ENCODE measurements at regions not wholly inside any gene's neighbourhood (a gene's known extent, or its start where the extent isn't known, plus 50 kb on each side); places are given as distances from the start of the nearest gene placed in this dataset.

DNA sequence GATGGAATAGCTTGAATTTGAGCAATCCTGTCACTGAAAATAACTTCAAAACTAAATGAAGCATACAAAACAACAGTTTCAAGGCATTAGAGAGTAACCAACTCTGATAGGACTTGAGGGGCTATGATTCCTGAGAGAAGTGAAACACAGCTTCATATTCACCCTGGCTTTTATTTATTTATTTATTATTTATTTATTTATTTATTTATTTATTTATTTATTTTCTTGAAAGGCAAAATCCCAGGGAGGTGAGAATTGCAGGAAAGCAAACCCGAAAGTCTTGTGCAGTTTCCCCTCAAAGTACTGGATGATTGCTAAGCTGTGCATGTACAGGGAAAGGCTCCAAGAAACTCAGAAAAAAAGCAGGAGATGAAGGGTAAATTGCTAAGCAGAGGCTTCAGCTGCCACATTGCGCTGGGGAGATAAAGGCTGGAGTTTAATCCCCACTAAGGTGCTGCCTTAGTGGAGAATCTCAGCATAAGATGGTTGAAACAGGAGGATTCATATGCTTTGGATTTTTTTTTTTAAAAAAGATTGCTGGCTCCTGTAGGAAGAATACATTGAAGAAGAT, 72.9 kb upstream of the COL24A1 start:
- TF ChIP-seq POLR2A (IDR thresholded peaks at IDR 0.05) (no peak), POLR2AphosphoS5 (IDR thresholded peaks at IDR 0.05; ENCODE audit: insufficient read depth in 1 of 2, low read depth in 1 of 2) (no peak)
- TF ChIP-seq, protein P1, sequence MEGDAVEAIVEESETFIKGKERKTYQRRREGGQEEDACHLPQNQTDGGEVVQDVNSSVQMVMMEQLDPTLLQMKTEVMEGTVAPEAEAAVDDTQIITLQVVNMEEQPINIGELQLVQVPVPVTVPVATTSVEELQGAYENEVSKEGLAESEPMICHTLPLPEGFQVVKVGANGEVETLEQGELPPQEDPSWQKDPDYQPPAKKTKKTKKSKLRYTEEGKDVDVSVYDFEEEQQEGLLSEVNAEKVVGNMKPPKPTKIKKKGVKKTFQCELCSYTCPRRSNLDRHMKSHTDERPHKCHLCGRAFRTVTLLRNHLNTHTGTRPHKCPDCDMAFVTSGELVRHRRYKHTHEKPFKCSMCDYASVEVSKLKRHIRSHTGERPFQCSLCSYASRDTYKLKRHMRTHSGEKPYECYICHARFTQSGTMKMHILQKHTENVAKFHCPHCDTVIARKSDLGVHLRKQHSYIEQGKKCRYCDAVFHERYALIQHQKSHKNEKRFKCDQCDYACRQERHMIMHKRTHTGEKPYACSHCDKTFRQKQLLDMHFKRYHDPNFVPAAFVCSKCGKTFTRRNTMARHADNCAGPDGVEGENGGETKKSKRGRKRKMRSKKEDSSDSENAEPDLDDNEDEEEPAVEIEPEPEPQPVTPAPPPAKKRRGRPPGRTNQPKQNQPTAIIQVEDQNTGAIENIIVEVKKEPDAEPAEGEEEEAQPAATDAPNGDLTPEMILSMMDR (IDR thresholded peaks at IDR 0.05): no peak
